Skin of body (tissue), 1 donor: ENCODE measurements at regions not wholly inside any gene's neighbourhood (a gene's known extent, or its start where the extent isn't known, plus 50 kb on each side); places are given as distances from the start of the nearest gene placed in this dataset.

ENCODE experiments used
- DNase-seq: peaks from one replicate; lab custom pipeline; 2025; lab: John Stamatoyannopoulos, UW

- no peak for DNase-seq
Observed at GRCh38 chr5:125713109-125713805, 710.0 kb upstream of the GRAMD2B start.

- no peak for DNase-seq
Observed at GRCh38 chr5:125715216-125715615, 708.0 kb upstream of the GRAMD2B start.

GRCh38 chr5:125717209-125717608 is 706.0 kb upstream of the GRAMD2B start:
- no peak for DNase-seq

GRCh38 chr5:125719681-125720347 is 703.4 kb upstream of the GRAMD2B start:
- peak; percentile 45 for DNase-seq

GRCh38 chr5:125720348-125720685 is 702.9 kb upstream of the GRAMD2B start:
- DNase-seq, result no peak

- DNase-seq, result no peak
Observed at GRCh38 chr5:125720721-125721120, 702.5 kb upstream of the GRAMD2B start.

- no peak for DNase-seq
Observed at GRCh38 chr5:125722550-125722949, 700.7 kb upstream of the GRAMD2B start.

- no peak for DNase-seq
Observed at GRCh38 chr5:125725691-125726090, 697.5 kb upstream of the GRAMD2B start.

GRCh38 chr5:125743939-125744338 is 679.3 kb upstream of the GRAMD2B start:
- no peak for DNase-seq

- peak; percentile 4 for DNase-seq
Observed at GRCh38 chr5:125746917-125747316, 676.3 kb upstream of the GRAMD2B start.

- DNase-seq, result no peak
Observed at GRCh38 chr5:125750147-125750860, 672.9 kb upstream of the GRAMD2B start.

- DNase-seq, result no peak
Observed at GRCh38 chr5:125750861-125751186, 672.4 kb upstream of the GRAMD2B start.

- DNase-seq, result no peak
Observed at GRCh38 chr5:125756456-125756855, 666.8 kb upstream of the GRAMD2B start.

GRCh38 chr5:125766706-125767105 is 656.5 kb upstream of the GRAMD2B start:
- DNase-seq, result no peak

- DNase-seq, result no peak
Observed at GRCh38 chr5:125775896-125776295, 647.3 kb upstream of the GRAMD2B start.

- DNase-seq, result no peak
Observed at GRCh38 chr5:125776656-125777139, 646.5 kb upstream of the GRAMD2B start.

GRCh38 chr5:125778791-125779190 is 644.4 kb upstream of the GRAMD2B start:
- no peak for DNase-seq

- DNase-seq, result no peak
Observed at GRCh38 chr5:125785407-125785806, 637.8 kb upstream of the GRAMD2B start.

- no peak for DNase-seq
Observed at GRCh38 chr5:125786021-125786420, 637.2 kb upstream of the GRAMD2B start.

- DNase-seq, result no peak
Observed at GRCh38 chr5:125793470-125793869, 629.7 kb upstream of the GRAMD2B start.

- no peak for DNase-seq
Observed at GRCh38 chr5:125794922-125795321, 628.3 kb upstream of the GRAMD2B start.

- DNase-seq, result no peak
Observed at GRCh38 chr5:125798307-125798706, 624.9 kb upstream of the GRAMD2B start.

- DNase-seq, result no peak
Observed at GRCh38 chr5:125812651-125813050, 610.6 kb upstream of the GRAMD2B start.
